ENCODE measurements at regions not wholly inside any gene's neighbourhood (a gene's known extent, or its start where the extent isn't known, plus 50 kb on each side); places are given as distances from the start of the nearest gene placed in this dataset.
"Not testable (repeated sequence)": the region's sequence is repeated elsewhere in the genome, so short reads cannot be mapped to it uniquely, and the experiment has no call there.

DNA sequence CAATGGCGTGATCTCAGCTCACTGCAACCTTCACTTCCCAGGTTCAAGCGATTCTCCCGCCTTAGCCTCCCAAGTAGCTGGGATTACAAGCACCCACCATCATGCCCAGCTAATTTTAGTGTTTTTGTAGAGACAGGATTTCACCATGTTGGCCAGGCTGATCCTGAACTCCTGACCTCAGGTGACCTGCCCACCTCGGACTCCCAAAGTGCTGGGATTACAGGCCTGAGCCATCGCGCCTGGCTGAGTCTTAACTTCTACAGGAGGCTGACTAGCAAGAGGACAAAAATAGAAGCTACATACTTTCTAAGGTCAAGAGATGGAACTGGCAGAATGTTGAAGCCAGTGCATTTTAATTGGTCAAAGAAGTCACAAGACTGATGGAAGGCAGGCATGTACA lies 2296.2 kb upstream of the RAG2 start:
- not testable (repeated sequence) for DNase-seq (ENCODE audit: low spot score)

DNA sequence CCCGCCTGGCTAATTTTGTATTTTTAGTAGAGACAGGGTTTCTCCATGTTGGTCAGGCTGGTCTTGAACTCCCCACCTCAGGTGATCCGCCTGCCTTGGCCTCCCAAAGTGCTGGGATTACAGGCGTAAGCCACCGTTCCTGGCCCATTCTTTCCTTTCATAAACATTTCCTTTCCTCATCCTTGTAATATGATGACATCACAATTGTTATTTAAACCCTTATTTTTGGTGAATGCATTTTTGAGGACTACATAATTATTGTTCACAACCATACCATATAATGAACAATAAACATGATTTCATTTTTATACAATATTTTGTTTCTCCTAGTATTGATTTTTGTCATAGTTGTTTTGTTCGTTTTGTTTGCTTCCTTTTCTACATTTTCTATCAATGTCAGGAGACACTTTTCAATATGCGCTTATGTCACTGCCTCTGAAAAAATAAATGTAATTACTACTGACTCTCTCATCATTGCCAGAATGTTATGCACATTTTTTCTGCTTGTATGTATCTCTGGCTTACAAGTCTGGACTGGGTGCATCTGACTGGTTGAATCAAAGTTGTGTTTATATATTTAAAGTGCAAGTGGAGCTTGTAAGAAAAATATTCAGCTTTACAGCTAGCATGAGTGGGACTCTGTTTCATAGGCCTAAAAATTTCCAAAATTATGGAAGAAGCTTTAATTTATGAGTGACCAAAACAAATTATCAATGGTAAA lies 2286.3 kb upstream of the RAG2 start:
- DNase-seq (ENCODE audit: low spot score), result no peak

DNA sequence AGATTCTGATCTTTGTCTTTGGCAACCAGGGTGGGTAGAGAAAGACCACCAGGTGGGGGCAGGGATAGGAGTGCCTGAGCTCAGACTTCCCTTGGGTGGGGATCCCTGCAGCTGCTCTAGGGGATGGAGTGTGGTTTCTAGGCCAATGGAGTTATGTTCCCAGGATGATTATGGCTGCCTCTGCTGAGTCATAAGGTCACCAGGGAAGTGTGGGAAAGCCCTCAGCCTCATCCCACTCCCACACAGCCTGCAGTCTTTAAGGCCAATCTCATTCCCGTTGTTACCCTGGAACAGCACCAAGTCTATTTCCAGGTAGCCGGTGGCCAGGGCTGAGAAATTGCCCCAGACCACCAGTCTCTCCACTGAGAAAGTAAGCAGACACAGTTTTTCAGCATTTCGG lies 2269.3 kb upstream of the RAG2 start:
- no peak for DNase-seq (ENCODE audit: low spot score)

DNA sequence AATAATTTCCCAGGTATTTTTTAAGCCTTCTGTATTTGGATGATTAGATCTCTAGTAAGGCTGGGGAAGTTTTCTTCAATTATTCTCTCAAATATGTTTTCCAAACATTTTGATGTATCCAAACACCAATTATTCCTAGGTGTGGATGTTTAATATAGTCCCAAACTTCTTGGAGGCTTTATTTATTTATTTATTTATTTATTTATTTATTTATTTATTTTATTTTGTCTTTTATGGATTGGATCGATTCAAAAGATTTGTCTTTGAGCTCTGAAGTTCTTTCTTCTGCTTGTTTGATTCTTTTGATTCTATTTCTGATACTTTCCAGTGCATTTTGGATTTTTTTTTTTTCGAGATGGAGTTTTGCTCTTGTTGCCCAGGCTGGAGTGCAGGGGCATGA lies 2267.9 kb upstream of the RAG2 start:
- no peak for DNase-seq (ENCODE audit: low spot score)

DNA sequence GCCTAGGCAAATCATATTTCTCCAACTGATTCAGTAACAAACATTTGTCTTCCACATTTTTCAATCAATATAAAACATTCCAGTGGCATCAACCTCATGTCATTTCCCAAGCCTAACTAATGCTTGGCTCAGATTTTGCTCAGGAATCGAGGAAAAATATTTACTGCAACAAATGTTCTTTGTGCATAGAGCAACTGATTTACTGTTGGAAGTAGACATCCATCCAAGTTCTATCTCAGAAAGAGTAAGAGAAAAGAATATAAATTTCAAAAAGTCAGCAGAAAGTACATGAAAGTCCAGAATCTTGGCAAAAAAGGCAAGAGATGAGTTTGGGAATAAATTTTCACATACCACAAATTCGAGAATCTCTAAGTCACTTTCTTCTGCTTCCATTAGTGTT lies 2245.0 kb upstream of the RAG2 start:
- no peak for DNase-seq (ENCODE audit: low spot score)

DNA sequence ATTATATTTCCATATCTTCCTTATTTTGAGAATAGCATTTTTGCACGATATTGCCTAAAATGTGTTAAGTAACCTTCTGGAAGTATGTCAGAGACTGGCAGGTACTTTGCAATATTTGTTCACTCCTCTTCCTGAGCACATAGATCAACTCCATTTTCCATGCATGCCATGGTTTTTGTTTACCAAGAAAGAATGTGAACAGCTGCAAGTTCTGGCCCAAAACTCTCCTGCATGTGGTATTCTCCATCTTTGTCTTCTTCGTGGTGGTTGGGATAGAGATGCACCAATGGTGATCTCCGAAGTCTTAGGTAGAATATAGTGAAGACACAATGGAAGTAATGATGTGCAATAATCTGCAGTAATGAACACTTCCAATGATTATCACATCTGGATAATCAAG lies 2241.0 kb upstream of the RAG2 start:
- no peak for DNase-seq (ENCODE audit: low spot score)

DNA sequence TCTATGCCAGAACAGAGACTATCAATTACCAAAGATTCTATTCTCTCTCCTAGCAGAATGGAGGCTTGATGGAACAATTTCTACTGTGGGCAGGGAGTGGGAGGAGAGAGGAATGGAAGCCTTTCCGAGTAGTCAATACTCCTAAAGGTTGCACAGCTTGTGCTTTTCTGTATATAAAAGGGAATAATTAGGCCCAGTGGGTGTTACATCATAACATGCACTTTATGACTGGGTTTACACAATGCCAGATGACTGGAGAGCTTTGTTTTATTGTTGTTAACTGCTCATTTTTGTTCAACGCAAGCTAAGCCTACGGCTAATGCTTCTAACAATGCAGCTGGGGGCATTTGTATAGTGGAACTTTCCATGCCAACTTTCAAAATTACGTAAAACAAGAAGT lies 2237.9 kb upstream of the RAG2 start:
- no peak for DNase-seq (ENCODE audit: low spot score)

DNA sequence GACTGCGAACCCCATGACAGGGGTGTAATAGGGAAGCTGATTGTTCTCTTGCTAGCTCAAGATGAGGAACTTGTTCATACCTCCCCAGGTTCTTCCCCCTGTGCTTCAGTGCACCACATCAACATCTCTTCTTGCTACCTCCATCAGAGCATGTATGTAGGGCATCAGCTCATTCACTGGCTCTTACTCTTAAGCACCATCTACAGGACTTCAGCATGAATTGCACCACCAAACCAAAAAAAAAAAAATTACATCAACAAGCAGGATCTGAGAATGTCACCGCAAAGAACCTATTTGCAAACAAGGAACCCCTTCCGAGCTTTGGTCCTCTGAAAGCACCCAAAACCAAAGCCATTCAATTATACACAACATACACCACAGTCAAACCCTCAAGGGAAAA lies 2226.5 kb upstream of the RAG2 start:
- DNase-seq (ENCODE audit: low spot score), result no peak

DNA sequence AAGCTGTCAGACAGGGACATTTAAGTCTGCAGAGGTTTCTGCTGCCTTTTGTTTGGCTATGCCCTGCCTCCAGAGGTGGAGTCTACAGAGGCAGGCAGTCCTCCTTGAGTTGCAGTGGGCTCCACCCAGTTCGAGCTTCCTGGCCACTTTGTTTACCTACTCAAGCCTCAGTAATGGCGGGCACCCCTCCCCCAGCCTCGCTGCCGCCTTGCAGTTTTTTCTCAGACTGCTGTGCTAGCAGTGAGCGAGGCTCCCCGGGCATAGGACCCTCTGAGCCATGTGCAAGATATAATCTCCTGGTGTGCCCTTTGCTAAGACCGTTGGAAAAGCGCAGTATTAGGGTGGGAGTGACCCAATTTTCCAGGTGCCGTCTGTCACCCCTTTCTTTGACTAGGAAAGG lies 2223.8 kb upstream of the RAG2 start:
- DNase-seq (ENCODE audit: low spot score), result not testable (repeated sequence)

DNA sequence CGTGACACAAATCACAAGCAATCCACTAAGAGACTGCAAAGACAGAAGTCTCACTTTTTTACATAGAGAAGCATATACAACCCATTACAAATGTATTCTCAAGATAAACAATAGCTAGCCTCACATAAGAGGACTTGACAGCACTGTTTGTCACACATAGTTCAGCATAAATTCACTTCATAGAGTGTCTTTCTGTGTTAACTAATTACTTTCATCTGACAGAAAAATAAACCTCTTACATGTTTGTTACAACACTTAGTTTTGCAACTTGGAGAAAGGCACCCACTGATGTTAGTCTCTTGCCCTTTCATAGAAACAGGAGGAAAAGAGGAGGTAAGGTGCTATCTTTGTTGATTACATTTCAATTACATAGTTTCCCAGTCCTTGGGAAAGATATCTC lies 2221.9 kb upstream of the RAG2 start:
- no peak for DNase-seq (ENCODE audit: low spot score)

DNA sequence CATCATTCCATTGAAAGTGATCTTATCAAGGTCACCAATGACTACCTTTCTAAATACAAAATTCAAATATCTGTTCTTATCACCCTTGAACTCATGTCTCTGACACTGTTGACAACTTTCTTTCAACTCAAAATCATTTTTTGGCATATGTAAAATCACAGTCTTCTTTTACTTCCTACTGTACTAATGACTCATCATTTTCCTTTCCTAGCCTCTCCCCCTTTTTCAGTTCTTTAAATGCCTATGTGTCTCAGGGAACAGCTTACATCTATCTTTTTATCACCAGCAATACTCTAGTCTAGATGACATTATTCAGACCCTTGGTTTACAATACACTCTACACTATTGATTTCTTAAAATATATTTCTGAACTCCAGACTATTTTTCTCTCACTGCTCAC lies 2220.7 kb upstream of the RAG2 start:
- DNase-seq (ENCODE audit: low spot score), result no peak

DNA sequence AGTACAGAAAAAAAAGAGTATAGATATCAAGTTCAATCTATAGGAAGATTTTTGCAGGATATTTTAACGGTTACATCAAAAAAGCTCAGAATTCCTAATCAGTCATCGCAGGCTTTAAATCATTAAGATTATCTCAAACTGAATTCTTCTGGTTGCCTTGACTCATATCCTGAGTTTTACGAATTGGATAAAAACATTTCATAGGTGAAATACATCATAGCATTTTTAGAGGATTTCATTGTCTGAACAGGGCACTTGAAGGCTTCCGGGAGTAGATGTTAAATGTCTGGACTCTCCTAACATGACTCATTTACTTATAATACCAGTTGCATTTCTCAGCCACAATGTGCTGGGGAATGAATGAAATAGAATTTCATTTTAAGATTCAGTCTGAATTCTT lies 2216.6 kb upstream of the RAG2 start:
- DNase-seq (ENCODE audit: low spot score), result no peak

DNA sequence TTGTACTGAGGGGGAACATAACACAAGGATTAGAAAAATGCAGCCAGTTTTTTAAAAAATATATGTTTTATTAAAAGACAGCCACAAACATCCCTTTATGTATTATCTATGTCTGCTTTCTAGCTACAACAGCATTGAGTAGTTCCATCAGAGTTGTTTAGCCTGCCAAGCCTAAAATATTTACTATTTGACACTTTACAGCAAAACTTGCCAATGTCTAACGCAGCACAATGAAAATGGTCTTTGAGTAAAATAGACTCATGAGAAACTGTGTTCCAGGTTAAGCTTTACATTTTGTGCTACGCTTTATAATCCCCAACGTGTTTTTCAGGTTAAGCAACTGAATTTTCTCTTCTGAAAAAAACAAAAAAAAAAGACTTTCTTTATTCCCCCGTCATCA lies 2211.5 kb upstream of the RAG2 start:
- no peak for DNase-seq (ENCODE audit: low spot score)

DNA sequence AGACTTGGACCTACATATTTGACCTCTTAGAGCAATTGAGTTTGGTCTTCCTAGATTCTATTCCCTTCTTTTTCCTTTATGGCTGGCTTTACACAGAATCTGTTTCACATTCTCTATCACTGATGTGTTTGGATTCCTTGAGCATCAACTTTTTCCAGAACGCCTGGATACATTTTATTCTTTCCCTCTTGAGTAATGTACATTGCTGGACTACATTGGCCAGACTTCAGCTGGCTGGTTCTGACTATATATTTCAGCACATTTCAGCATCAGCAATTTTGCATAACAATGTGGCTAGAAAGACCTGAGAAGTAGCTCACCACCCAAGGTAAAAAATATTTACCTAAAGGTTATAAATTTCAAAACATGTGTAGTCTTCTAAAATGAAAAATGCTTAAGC lies 2198.2 kb upstream of the RAG2 start:
- DNase-seq (ENCODE audit: low spot score), result no peak

DNA sequence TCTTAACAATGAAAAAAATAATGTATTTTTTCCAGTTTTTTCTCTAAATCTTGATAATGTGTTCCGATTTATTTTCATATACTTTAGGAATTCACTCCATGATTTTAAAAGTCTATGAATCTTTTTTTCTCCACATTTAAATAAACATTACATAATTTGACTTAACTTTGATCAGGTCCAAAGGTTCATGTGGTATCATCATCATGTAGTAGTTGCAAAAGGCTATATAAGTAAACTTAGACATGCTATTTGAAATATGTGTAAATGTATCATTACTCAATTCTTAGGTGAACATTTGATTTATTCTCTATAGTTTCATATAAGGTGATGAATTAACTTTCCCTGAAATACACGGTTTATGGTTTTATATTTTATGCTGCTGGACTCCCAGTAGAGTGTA lies 2197.0 kb upstream of the RAG2 start:
- DNase-seq (ENCODE audit: low spot score), result no peak

DNA sequence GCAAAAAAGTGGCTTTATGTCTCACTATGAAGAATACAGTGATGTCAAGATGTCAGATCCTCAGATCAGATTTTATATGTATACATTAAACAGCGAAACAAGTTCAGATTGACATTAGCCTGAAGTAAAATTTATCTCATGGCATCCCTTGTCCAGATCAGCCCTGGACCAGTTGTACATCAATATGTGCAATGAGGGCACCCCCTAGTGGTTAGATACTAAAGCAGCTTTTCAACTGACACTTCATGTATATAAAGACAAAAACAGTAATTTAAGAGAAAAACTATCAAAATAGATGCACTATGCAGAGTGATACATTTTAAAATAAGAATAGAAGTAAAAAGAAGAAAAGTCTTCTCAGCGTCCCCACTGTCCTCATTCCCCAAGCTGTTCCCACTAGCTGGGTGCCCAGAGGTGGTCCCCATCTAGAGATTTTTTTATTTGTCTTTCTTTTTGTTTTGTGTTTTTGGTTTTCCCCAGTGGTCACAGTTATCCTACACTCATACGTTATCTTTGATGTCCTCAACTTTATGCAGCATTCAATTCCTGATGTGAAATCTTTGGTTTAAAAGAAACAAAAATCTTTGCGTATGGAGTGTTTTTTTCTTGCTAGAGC lies 2193.4 kb upstream of the RAG2 start:
- peak; percentile 3 for DNase-seq (ENCODE audit: low spot score)

DNA sequence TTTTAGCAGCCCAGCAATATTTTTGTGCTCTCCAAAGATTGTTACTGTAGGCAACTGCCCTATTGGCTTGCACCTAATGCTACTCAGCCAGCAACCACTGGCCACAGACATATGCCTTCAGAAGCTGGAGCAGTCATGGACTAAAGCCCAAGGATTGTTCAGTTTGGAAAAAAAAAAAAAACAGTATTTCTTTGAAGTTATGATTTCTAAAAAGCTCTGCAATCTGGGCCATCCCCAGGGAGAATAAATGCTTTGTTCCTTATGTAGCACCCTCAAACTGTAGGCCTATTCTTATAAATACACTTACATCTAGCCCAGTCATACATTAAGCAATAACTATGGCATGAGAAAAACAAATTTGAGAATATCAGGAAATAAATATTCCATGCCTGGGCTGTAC lies 2190.5 kb upstream of the RAG2 start:
- no peak for DNase-seq (ENCODE audit: low spot score)

DNA sequence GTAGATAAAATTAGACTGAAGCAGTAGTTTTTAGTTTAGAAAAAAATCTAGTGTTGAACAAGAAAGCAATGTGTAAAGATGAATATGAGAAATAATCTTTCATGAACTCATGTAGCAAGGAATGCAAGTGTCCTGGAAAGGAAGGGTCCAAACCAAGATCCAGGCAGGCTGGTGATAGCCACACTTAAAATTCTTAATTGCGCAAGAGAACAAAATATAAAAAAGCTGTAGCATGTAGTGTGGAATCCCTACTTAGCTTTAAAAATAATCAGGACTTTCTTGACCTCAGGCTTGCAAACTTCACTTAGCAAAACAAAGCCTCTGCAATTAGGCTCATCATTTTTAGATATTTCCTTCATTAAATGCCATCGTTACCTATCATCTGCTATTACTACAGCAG lies 2186.1 kb upstream of the RAG2 start:
- DNase-seq (ENCODE audit: low spot score), result no peak

DNA sequence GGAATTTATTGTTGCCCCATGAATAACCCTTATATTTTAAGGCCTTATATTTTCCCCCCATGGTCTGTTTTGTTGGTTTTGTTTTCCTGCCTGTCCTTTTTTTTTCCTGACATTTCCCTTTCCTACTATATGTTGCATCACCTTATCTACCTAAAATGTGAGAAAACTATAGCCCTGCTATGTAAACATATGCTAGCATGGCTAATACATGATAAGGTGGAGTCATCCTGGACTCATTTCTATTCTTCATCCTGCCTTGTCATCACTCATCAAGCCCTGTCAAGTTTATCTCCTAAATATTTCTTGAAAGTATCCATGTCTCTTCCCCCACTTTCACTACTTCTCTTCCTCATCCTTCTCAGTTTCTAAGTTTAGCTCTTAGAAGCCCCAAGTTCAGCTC lies 2168.8 kb upstream of the RAG2 start:
- no peak for DNase-seq (ENCODE audit: low spot score)

DNA sequence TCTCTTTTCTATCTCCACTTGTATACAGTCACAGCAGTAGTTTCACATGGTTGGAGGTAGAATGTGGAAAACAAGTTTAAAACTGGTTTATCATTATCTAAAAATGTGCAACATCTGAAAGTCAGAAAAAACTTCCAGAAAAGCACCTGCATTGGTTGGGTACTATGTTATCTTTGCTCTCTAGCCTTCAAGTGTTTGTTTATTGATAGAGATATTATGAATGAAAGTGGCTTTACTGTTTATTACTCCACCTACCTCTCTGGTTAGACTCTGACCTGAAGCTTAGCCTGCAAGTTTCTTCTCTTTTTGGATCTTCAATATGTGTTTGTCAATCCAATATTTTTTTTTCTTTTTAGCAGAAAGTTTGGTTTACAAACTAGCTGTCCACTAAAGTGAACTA lies 2161.4 kb upstream of the RAG2 start:
- DNase-seq (ENCODE audit: low spot score), result no peak

DNA sequence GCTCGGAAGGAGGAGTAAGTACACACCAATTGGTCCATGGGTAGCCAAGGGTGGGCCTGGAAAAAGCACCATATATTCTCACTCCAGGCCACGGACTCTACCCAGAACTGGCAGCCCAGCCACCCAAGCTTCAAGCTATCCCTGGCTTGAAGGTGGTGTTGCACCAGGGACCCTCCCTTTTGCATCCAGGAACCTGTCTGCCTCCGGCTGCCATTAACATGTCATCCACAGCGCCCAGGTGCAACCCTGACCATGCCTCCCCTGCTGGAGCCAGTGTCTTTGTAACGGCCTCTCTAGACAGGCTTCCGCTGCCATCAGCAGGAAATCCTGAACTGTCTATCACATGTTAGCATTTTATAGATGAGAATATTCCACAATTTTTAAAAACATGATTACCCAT lies 2158.5 kb upstream of the RAG2 start:
- no peak for DNase-seq (ENCODE audit: low spot score)

DNA sequence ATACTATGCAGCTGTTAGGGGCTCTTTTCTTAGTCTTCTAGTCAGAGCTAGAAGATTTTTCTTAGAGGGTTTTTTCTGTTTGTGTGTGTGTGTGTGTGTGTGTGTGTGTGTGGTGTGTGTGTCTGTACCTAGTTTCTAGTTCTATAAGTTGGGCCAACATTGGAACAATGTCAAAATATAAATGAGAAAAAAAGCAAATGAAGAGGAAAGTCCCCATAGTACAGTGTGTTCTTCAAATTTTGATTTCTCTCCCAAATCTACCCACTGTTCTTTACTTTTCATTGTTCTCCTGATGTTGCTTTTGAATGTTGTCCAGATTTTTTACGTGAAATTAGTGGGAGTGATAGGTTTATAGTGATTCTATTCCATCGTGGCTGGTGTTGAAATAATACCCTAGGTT lies 2153.4 kb upstream of the RAG2 start:
- DNase-seq (ENCODE audit: low spot score), result no peak

DNA sequence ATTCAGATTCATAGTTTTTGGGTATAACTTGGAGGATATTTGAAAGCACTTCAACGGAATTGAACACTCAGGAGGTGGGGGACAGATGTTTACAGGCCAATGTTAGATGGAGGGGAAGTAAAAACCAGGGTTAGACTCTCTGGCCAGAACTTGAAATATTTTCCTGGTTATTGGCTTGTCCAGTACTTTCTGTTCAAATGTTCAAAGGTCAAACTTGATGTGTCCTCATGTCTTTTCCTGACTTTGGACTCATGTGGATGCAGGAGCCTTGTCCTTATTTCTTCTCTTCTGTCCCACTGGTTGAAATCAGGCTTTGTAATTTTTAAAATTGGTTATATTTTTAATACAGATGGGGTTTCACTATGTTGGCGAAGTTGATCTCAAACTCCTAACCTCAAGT lies 2148.5 kb upstream of the RAG2 start:
- DNase-seq (ENCODE audit: low spot score), result not testable (repeated sequence)

DNA sequence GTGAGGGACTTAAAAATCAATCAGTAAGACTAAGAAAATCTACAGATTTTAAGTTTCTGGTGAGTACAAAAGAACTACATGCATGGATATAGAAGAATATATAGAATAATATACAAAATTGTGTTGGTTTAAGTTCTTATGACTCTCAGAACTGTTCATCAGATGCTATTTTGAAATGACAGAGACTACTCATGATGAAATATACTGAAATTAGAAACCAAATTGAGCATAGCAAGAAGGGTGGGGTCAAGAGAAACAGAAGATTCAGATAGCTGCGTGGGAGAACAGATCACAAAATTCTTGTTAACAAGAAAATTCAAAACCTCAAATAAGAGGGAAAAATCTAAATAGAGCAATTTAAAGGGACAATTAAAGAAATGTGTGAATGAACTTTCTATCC lies 2125.3 kb upstream of the RAG2 start:
- no peak for DNase-seq (ENCODE audit: low spot score)
